Occipital lobe (tissue), 1 donor: ENCODE measurements at regions not wholly inside any gene's neighbourhood (a gene's known extent, or its start where the extent isn't known, plus 50 kb on each side); places are given as distances from the start of the nearest gene placed in this dataset.

ENCODE experiments used
- DNase-seq: peaks from one replicate; lab custom pipeline; 2025; lab: John Stamatoyannopoulos, UW

DNA sequence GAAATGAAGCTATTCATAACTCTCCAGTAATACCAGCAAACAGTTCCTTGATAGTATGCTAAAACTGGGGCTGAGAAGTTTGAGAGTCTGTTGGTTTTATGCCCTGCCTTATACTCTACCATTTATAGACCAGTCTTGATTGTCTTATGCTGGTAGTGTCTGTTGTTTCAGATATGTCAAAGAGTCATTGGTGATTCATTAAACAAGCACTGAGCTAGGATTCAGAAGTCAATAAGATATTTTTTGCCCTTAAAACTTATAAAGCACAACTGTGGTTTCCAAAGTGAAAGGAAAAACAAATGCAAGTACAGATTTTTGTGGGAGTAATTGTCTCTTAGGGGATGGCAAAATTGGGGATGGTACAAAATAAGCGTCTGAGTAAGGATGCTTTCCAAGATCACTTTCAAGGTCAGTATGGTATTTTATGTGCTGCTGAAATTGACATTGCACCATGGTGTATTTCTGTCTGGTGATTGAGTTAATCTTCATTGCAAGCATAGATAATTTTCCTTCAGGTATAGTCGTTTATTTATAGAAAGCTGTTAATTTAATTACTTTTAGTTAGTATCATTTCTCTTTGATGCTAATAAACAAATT, 289.5 kb upstream of the E2F7 start:
- DNase-seq, result no peak

DNA sequence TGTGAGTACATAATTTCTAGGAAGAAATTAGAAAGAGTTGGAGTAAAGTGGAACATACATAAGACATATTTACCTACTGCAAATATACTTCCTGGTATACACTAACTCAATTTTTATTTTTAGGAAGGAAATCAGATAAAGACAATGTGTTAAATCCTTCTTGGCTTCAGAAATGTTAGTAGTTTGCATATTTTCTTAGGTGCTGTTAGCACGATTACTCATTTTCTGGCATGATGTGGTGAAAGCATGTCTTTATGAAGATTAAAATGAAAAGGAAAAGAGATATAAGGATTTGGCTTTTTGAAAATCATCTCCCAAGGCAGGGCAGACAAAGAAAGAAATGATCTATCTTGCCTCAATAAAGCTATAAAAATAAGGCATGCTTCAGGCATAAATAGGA, 287.6 kb upstream of the E2F7 start:
- no peak for DNase-seq

DNA sequence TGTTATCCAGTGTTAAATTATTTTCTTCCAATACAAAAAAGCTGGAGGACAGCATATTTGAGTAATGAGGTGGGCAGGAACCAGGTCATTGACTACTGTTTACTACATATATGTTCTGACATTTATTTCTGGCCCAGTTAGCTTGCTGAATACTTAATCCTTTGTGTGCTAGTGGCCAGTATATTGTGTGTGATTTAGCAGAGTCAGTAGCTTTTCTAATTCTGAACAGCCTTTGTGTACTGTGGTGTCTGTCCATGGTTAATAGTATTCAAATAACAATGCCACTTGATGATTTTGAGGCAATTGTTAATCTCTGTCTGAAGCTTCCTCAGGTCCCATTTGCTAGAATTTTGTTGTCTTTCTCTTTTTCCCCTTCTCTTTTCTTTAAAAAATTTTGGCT, 286.5 kb upstream of the E2F7 start:
- DNase-seq, result no peak

DNA sequence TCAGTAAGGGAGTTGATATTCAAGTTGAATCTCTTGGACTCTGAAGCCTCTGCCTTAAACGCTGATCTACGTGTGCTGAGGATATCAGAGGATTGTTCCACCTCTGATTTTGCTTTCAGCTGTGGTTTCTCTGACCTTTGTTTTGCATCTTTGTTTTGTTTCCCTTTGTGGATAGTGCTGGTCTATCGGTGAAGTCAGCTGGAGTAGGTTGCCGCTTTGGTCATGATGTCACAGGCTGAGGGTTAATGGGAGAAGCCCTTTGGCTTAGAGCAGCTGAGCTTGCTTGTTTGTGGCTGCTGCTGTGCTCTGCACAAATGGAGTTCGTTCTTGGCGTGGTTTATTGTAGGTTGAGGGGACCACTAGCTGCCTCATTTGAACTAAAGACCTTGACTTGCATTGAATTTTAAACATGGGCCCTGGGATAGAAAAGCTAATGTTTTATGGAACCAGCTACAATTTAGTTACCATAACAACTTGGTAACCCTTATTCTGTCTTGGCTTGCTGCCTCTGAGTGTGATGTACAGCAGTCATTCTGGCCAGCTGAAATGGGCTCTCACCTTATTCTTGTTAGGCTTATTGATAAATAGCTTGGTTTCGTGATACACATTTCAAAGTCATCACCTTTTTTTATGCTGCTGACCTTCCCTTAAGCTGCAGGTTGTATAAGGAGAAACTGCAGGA, 284.5 kb upstream of the E2F7 start:
- DNase-seq, result no peak

DNA sequence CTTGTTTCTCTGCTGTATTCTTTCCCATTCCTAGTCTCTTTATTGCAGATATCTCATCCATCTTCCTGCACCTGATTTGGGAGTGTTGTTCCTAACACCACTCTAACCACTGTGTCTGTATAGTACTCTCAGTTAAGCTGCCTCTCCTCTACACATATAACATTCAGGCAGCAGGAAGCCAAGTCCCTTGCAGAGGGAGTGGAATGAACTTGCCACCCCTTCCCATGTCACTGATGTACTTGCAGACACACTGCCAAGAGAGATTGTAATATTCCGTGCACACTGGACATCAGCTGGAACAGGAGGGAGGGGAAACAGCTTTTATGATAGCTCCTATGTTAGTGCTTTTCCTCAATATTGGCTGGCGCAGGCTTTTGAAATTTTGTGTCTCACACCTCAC, 281.6 kb upstream of the E2F7 start:
- no peak for DNase-seq

DNA sequence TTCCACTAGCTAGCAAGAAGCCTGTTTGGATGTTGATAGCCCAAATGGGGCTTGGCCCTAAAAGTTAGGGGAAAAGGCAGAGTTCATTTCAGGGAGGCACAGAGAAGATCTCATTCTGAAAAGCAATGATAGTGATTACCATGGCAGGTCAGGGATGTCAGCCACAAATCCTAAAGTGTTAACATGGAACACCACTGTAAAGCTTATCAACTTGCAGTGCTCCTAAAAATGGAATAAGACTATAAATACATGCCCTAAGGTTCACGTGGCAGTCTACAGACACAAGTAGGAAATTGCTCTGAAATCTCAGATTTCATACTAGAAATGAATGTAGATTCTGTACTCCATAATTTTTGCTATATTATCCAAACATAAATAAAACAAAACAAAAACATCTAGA, 280.0 kb upstream of the E2F7 start:
- no peak for DNase-seq

DNA sequence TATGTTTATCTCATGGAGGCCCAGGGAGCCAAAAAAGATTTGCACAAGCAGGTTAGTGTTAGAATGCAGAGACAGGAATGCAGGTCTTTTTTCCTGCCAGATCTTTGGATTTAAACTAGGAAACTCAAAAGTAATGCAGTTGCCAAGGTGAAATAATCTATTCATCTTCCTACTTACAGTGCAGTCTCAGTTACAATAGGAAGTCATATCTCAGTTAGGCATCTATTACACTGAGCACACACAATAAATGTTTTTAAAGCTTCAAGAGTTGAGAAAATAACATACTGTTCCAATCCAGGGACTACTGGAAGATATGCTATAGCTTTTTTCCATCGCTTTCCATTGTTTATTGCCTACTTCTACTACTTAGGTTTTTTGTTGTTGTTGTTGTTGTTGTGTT, 279.3 kb upstream of the E2F7 start:
- DNase-seq, result no peak

DNA sequence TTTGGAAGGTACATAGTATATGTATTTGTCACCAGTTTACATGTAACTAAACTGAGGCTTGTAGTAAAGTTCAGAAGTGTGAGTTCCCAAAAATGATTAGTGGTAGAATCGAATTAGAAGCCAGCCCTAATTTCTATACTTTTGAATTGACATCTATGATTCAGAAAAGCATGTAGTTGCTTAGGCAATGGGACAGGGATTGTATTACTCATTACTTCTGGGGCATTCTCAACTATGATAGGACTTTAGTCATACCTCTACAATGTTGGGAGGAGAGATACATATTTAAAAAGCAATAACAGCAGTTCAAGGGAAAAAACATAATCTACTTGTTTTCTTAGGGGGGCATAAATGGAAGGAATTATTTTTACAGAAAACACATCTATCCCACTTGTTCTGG, 277.9 kb upstream of the E2F7 start:
- no peak for DNase-seq

DNA sequence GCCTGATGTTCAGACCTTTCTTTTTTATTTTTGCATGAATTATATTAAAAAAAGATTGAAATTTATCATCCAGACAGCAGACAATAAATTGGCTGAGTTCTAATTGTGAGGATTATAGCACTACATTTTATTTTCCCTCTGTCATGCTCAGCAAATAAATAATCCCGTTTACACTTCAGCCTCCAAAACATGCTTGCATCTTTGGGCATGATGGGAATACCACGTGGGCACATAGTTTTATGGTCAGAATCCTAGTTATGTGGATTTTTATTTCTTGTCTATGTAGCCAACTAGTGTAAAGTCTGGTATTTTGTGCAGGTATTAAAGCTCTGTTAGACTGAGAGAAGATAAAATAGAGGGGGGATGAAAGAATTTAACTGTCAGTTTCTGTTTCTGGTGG, 276.9 kb upstream of the E2F7 start:
- no peak for DNase-seq

DNA sequence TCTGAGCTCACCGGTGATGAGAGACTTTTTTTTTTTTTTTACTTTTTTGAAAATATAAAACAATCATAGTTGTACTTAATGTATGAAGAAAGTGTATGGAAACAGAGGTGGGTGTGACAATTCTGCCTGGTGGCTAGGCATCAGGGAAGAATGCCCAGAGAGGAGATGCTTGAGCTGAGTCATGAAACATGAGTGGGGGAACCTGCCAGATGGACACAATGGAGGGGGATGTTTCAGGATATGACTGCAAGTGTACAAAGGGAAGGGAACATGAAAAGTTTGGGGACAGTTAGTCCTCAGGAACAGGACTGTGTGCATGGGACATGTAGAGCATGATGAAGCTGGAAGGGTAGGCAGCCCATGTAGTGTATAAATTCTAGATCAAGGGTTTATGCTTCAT, 274.2 kb upstream of the E2F7 start:
- DNase-seq, result peak; percentile 37

DNA sequence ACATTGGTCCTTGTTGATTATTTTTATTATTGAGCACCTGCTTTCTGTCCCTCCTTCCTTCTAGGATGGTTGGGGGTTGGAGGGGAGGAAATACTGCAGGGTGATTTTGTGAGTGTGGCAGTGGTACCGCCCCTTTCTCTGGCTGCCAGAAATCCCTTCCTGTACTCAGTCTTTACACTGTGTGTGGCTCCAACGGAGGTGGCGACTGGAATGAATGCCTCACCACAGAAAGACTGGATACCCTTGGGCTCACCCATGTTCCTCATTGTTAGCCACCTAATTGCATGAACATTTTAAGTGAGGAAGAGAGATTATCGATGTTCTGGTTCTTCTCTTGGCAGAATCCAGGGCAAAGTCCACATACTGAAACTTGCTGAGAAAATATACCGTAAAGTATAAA, 272.0 kb upstream of the E2F7 start:
- no peak for DNase-seq

DNA sequence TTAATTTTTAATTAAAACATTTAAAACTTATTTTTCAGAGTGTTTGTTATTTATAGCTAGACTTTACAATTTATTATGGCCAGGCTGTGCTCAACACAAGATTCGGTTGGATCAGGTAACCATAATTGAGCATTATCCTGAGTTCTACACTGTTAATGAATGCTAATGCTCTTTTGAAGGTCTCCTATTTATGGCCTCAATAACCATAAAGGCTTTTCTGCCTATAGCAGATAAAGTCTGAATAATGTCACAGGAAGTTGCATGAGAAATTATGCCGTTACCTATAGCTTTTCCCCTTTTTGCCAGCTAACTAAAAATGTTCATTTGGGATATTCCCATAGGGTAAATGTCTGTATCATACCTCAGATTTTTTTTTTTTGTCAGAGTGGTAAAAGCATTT, 269.4 kb upstream of the E2F7 start:
- DNase-seq, result no peak

DNA sequence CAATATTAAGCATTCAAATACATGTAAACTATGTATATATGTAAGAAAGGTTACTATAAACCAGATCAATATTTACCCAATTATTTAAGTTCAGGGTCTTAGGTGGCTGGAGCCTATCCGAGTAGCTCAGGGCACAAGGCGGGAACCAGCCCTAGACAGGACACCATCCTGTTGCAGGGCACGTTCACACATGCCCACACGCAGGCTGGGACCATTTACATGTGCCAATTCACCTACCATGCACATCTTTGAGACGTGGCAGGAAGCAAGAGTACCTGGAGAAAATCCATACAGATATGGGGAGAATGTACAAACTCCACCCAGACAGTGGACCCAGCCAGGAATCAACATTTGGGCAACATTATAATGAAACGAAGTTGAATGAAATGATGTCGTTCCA, 263.0 kb upstream of the E2F7 start:
- DNase-seq, result no peak

DNA sequence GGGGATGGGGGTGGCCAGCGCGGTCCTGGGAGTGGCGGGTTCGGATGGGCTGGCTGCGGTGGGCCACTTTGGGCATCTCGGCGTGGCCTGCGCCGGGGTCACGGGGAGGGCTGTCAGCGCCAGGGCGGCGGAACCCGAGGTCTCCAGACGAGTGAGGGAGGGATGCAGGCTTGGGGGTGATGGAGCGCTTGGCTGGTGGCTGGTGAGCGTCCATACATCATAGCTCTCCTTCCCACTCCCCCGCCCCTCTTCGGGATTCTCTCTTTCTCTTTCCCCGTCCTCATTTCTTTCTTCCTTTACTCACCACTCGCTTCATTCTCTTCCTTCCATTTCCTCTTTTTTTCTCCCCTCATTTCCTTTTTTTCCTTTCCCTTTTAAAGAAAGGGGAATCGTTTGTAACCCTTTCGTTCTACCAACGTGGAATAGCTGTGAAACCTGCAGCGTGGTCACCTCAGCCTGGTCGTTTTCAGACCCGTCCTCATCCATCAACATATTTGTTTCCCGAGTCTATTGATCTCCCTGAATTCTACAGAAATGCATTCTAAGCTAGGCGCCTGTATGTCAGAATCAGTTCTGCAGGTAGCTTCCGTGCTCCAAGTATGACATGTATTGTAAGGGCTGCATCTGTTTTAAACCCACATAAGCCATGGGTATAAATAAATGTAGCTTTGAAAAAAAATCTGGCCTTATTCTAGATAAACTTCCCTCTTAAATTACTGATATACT, 260.3 kb upstream of the E2F7 start:
- DNase-seq, result peak; percentile 24

DNA sequence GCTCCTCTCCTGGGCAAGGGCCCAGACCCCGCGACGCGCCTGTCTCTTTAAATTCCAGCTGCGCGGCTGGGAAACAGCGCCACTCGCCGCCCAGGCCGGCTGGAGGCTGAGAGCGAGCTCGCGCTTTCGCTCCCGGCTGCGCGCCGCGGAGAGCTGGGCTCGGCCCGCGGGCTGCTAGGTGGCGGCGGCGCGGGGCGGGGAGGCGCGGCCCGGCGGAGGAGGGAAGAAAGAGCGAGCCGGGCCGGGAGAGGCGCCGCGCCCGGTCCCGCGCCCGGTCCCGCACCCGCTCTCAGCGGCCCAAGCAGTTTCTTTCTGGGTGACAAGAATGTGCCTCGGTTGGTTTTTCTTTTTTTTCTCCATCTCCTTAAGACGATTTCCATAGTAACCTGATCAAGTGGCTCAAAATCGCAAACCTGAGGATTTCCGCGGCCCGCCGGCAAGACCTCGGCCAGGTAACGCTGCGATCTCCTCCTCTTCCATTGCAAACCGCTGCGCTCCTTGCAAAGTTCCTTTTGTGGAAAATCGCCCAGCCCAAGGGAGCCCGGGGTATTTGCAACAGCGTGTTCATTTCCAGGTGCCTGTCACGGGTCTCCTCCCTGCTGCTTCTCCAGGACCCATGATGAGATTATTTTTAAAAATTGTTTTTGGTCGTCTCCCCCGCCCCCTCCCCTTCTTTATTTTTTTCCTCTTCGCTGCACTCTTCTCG, 259.5 kb upstream of the E2F7 start:
- DNase-seq, result peak; percentile 34

DNA sequence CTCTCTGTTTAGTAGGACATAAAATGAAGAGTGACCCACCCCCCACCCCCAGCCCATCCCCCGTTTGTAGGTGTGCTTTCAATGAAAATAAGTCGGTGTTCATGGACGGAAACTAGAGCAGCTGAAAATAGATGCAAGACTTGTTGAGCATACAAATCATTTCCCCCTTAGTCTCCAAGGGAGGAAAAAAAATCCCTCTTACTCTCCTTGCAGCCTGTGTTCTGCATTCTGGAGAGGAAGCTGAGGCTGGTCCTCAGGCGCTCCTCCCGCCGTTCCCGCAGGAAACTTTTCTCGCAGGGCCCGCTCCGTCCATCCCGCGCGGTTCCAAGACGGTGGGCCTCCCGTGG, 259.0 kb upstream of the E2F7 start:
- DNase-seq, result no peak

DNA sequence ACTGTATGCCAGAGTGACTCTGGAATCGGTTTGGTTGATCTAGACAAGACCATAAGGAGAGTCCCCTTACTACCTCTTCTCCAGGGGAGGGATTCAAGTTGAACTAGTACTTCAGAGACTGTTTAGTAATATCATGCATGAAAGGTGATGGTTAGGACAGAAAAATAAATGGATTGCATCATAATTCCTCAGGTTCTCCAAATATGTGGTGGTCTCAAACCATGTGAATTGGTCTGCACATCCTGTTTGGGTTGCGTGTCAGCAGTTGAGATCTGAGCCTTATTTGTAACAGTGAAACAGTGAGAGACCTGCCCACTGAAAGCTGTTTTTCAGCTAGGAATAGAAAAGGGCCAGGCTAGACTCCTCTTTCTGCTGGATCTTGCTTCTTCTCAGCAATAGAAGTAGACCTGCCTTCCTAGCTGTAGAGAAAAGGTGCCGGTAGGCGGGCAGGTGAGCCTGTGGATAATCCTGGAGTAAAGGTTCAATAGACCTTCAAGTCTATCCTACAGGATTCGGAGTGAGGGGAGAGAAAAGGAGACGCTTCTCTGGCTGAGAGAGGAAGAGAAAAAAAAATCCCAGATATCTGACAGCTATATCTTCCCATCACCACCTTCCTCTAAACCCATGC, 258.5 kb upstream of the E2F7 start:
- no peak for DNase-seq

DNA sequence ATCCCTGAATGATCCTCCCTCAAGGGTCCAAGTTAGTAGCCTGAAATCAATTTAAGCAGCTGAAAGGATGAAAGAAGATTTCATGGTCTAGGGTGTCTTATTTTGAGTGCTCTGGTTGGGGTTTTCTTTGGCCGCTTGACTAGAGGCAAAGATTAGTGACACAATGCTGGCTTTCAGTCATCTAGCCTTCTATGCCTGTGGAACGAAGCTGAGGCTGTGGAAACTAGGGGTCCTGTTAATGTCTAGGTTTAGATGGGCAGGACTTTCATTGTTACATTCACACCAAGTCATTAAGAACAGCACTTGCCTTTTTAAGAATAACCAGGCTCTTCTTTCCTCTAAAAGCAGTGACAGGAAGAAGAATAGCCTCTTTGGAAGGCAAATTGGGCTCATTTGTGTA, 253.8 kb upstream of the E2F7 start:
- no peak for DNase-seq

DNA sequence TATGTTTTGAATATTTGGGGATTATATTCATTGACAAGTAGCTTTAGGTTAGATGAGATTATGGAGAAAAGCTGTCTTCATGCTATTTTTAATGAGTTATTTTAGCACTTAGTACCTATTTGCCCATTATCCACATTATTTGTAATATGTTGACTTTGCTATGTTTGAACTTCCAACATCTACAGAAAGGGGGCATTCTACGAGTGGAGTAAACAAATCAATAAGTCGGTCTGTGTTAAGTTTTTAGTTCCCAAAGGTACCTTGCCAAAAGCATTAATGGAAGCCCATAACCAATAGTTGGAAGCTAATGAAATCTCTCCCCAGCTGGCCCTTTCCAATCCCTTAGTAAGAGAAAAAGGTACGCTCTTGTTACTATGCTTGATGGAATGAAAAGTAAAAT, 250.0 kb upstream of the E2F7 start:
- DNase-seq, result no peak

DNA sequence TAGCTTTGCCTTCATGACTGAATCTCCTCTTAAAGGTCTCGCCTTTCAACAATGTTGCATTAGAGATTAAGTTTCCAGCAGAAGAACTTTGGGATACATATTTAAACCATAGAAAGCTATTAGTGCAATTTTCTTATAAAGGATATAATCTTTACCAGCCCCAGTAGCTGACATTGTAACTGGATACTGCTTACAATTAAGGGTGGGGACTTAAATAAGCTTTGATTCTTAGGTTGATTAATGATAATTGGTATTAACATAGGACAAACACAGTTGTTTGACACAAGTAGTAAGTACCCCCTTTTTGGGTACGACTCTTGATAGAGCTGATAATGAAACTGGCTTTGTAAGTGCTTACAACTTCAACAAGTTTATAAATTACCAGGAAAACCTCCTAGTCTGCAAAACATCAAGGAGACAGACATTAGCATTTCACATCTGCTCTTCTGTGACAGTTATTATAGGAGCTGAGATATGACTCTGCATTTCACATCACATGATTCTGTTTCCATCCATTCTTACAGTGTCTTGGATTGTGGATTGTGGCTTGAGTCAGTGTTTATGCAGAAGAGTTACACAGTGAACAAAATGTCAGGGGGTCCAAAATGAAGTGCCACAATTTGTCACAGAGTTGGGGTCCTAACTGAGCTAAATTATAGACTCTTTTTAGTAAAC, 249.1 kb upstream of the E2F7 start:
- no peak for DNase-seq

DNA sequence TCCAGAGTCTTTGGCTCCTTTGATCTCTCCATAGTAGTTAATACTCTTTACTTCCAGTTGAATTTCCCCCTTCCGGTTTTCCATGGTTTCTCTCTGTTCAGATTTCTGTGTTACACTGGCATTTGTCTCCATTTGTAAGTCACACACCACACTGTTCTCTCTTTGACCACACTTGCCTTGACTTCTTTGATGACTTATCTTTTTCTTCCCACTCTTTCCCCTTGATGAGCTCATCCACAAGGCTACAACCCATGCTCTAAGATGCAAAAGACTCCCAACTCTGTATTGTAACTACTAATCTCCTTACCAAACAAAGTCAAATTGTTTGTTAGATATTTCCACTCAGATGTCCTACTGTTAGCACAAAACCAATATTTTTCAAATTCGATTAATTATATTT, 242.7 kb upstream of the E2F7 start:
- DNase-seq, result no peak

DNA sequence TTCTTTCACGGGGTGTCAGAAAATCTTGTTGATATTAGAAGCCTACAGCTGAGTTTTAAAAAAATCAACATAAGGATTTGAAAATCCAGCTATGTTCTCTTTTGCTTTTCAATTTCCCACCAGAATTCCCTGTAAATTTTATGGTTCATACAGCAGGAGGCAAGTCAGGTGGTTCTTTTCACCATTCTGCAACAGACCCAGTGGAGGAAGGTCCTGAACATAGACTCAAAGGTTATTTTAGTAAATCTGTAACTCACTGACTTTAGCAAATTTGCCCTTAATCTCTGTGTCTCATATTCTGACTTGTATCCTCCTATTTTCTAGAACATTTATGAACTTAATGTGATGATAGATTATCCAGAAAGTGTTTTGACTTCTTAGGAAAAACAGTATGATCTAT, 235.4 kb upstream of the E2F7 start:
- no peak for DNase-seq
